A549 (cell line): ENCODE measurements at regions not wholly inside any gene's neighbourhood (a gene's known extent, or its start where the extent isn't known, plus 50 kb on each side); places are given as distances from the start of the nearest gene placed in this dataset.

ENCODE experiments used
- ATAC-seq, 2 experiments: fragments of 200-7000 bp in 1 of 2; fragments of >200 bp in 1 of 2; cut with Nextera tagmentation in 1 of 2; cut with Tn5 transposase in 1 of 2; 3 replicates each; pipeline versions ENCODE4 v1.8.0 to v1.9.1; 2018 to 2020; ENCODE audit warnings: mild to moderate bottlenecking in 1 of 2, moderate library complexity in 1 of 2
- CTCF ChIA-PET: fragments of 300-600 bp; sonication (Branson Sonifier 250); formaldehyde crosslinking; extraction: SDS; loops from one replicate; lab custom pipeline; 2021; ENCODE audit warnings: antibody characterized with exemption, inconsistent platforms; lab: Yijun Ruan, JAX
- POLR2A ChIA-PET: fragments of 350-600 bp; formaldehyde crosslinking; extraction: SDS; loops from one replicate; lab custom pipeline; 2021; ENCODE audit warnings: antibody characterized with exemption, inconsistent platforms; lab: Yijun Ruan, JAX
- DNase-seq, 2 experiments: peaks; one replicate each; pipeline versions ENCODE4 v3.0.0 to v3.0.0-alpha.2; 2011 to 2016; ENCODE audit warnings: low read depth in 1 of 2, low spot score in 1 of 2
- FAIRE-seq: peaks from 2 replicates; lab custom pipeline; 2011; peaks lifted over from hg19 to GRCh38; lab: Jason Lieb, UNC
- H3K27ac ChIP-seq, 2 experiments: fragments of >200 bp; sonication (Bioruptor Twin); formaldehyde crosslinking; 3 replicates each; pipeline ENCODE4 v1.5.1; 2016 to 2017
- H3K4me1 ChIP-seq: fragments of >200 bp; sonication (Bioruptor Twin); formaldehyde crosslinking; 3 replicates; pipeline ENCODE4 v1.6.1; 2016
- H3K4me2 ChIP-seq: fragments of >200 bp; sonication (Bioruptor Twin); formaldehyde crosslinking; 3 replicates; pipeline ENCODE4 v1.6.1; 2016
- H3K4me3 ChIP-seq: fragments of >200 bp; sonication (Bioruptor Twin); formaldehyde crosslinking; 3 replicates; pipeline ENCODE4 v1.5.1; 2016
- H3K9me3 ChIP-seq: fragments of >200 bp; sonication (Bioruptor Twin); formaldehyde crosslinking; 3 replicates; pipeline ENCODE4 v1.6.1; 2016
- BHLHE40 ChIP-seq: IDR thresholded peaks from 2 replicates; pipeline ENCODE4 v1.6.1; 2012; ENCODE audit warnings: low read depth, low read length, inconsistent platforms
- CBX2 ChIP-seq: fragments of 200-600 bp; sonication (generic); IDR thresholded peaks from 2 replicates; pipeline ENCODE4 v1.6.1; 2016; ENCODE audit warnings: low read depth, mild to moderate bottlenecking, borderline replicate concordance
- CBX8 ChIP-seq: fragments of 200-600 bp; sonication (generic); IDR thresholded peaks from 2 replicates; pipeline ENCODE4 v1.6.1; 2016
- E2F6 ChIP-seq: IDR thresholded peaks from 2 replicates; pipeline ENCODE4 v1.6.1; 2012; ENCODE audit warnings: low read depth, borderline replicate concordance
- FOXS1 ChIP-seq: fragments of 250-450 bp; sonication (Bioruptor Pico); IDR thresholded peaks from 2 replicates; pipeline ENCODE4 v1.5.0; 2020; ENCODE audit warnings: mild to moderate bottlenecking, moderate library complexity
- HDAC2 ChIP-seq: fragments of 200-600 bp; sonication (generic); IDR thresholded peaks from 2 replicates; pipeline ENCODE4 v1.6.1; 2016
- HMGXB4 ChIP-seq: fragments of 250-450 bp; sonication (Bioruptor Pico); IDR thresholded peaks from 2 replicates; pipeline ENCODE4 v1.5.0; 2021; ENCODE audit warnings: mild to moderate bottlenecking, moderate library complexity, borderline replicate concordance
- HOXA7 ChIP-seq: fragments of 250-450 bp; sonication (Bioruptor Pico); IDR thresholded peaks from 2 replicates; pipeline ENCODE4 v1.5.0; 2020; ENCODE audit warnings: mild to moderate bottlenecking, moderate library complexity
- HOXB13 ChIP-seq: fragments of 250-450 bp; sonication (Bioruptor Pico); IDR thresholded peaks from 2 replicates; pipeline ENCODE4 v1.5.0; 2020; ENCODE audit warnings: low read depth, mild to moderate bottlenecking, moderate library complexity
- JUN ChIP-seq, 2 experiments: fragments of >200 bp; sonication (Bioruptor Twin); formaldehyde crosslinking; IDR thresholded peaks; 2 replicates in 1 of 2; 3 replicates in 1 of 2; pipeline ENCODE4 v1.6.1; 2016 to 2017
- JUNB ChIP-seq: fragments of >200 bp; sonication (Bioruptor Twin); formaldehyde crosslinking; IDR thresholded peaks from 2 replicates; pipeline ENCODE4 v1.6.1; 2016
- KDM1A ChIP-seq: fragments of 200-600 bp; sonication (generic); IDR thresholded peaks from 2 replicates; pipeline ENCODE4 v1.6.1; 2016; ENCODE audit warnings: low read depth, mild to moderate bottlenecking
- MAFK ChIP-seq: fragments of 450-650 bp; IDR thresholded peaks from 2 replicates; pipeline ENCODE4 v1.6.1; 2014; ENCODE audit not compliant: partially characterized antibody
- MAX ChIP-seq: IDR thresholded peaks from 2 replicates; pipeline ENCODE4 v1.6.1; 2012
- MYC ChIP-seq: IDR thresholded peaks from 2 replicates; pipeline ENCODE4 v1.6.1; 2012; ENCODE audit warnings: mild to moderate bottlenecking, inconsistent platforms, low read length, improper control_type of control experiment, borderline replicate concordance
- NR3C1 ChIP-seq: fragments of >200 bp; sonication (Bioruptor Twin); formaldehyde crosslinking; IDR thresholded peaks from 3 replicates; pipeline ENCODE4 v1.6.1; 2017
- POLR2A ChIP-seq: IDR thresholded peaks from 2 replicates; pipeline ENCODE4 v1.6.1; 2012; ENCODE audit warnings: mild to moderate bottlenecking, low read length
- RNF2 ChIP-seq: fragments of 200-600 bp; sonication (generic); IDR thresholded peaks from 2 replicates; pipeline ENCODE4 v1.6.1; 2016; ENCODE audit warnings: low read depth, mild to moderate bottlenecking, antibody characterized with exemption, moderate library complexity, borderline replicate concordance
- SMC3 ChIP-seq: fragments of >200 bp; sonication (Bioruptor Twin); formaldehyde crosslinking; IDR thresholded peaks from 3 replicates; pipeline ENCODE4 v1.6.1; 2018; ENCODE audit warnings: inconsistent platforms
- SREBF2 ChIP-seq: fragments of 450-650 bp; IDR thresholded peaks from 2 replicates; pipeline ENCODE4 v1.6.1; 2014; ENCODE audit warnings: mild to moderate bottlenecking, moderate library complexity
- TFCP2L1 ChIP-seq: fragments of 250-450 bp; sonication (Bioruptor Pico); IDR thresholded peaks from 2 replicates; pipeline ENCODE4 v1.5.0; 2021; ENCODE audit warnings: mild to moderate bottlenecking
- ZSCAN20 ChIP-seq: fragments of 250-450 bp; sonication (Bioruptor Pico); IDR thresholded peaks from 2 replicates; pipeline ENCODE4 v1.8.0; 2022; ENCODE audit warnings: mild to moderate bottlenecking, moderate library complexity
- WGBS: methylation state at CpG from one replicate; pipeline ENCODE4 v1.1.6; 2017; ENCODE audit errors: missing lambda C conversion rate; 5-methylcytosine and 5-hydroxymethylcytosine counted together

GRCh38 chr6:40288919-40289318, 298.2 kb downstream of the LRFN2 start:
- POLR2A ChIA-PET: no interaction called here
- H3K4me2 ChIP-seq: no peak overlapping the region
- DNase-seq (no peak), ATAC-seq (no peak), FAIRE-seq (no peak)
- H3K4me3 ChIP-seq: no peak overlapping the region
- no peaks in the 10 kb centered on the region for H3K9me3 ChIP-seq
- no peak overlapping the region for H3K27ac ChIP-seq
- H3K4me1 ChIP-seq: no peaks in the 10 kb centered on the region
- CTCF ChIA-PET: no interaction called here
- TF ChIP-seq FOXS1 (no peak), TFCP2L1 (no peak), MAX (no peak), CBX2 (no peak), HDAC2 (no peak), HMGXB4 (CRISPR knock-in tag) (no peak), CBX8 (no peak), MYC (no peak), POLR2A (no peak), E2F6 (no peak), SMC3 (no peak), BHLHE40 (no peak), JUN (IDR thresholded peaks at IDR 0.05) (no peak)
- WGBS: 25% methylated on average over 2 of the region's 2 CpGs

GRCh38 chr6:40287296-40287850, 299.8 kb downstream of the LRFN2 start:
- TF ChIP-seq ZSCAN20 (CRISPR knock-in tag) (no peak), SREBF2 (no peak)
- Histone ChIP-seq H3K27ac (no peak overlapping the region), H3K9me3 (no peaks in the 10 kb centered on the region), H3K4me3 (no peak overlapping the region), H3K4me2 (no peak overlapping the region), H3K4me1 (no peaks in the 10 kb centered on the region)
- no peak for FAIRE-seq
- no peak for DNase-seq
- POLR2A ChIA-PET: no interaction called here
- WGBS: 0% methylated on average over 5 of the region's 5 CpGs
- ATAC-seq: no peak
- CTCF ChIA-PET: no interaction called here

GRCh38 chr6:40286721-40287120, 300.4 kb downstream of the LRFN2 start:
- no peaks in the 10 kb centered on the region for H3K9me3 ChIP-seq
- ChIA-PET POLR2A (no interaction called here), CTCF (interaction anchor here (0.6 kb wide), 1 partner anchor 41 kb away, joined by 3 read pairs; no protein-coding TSS in a partner anchor)
- H3K4me2 ChIP-seq: no peak overlapping the region
- TF ChIP-seq SREBF2: no peak
- no peak for TF ChIP-seq HOXB13
- TF ChIP-seq ZSCAN20 (CRISPR knock-in tag): no peak
- no peak for TF ChIP-seq JUNB
- TF ChIP-seq TFCP2L1: no peak
- no peak for TF ChIP-seq MAFK
- TF ChIP-seq BHLHE40: no peak
- TF ChIP-seq E2F6: no peak
- TF ChIP-seq KDM1A: no peak
- no peak for TF ChIP-seq NR3C1
- TF ChIP-seq HOXA7 (CRISPR knock-in tag): no peak
- TF ChIP-seq RNF2: no peak
- FAIRE-seq (no peak), DNase-seq (no peak), ATAC-seq (no peak)
- no peak overlapping the region for H3K4me3 ChIP-seq
- no peaks in the 10 kb centered on the region for H3K4me1 ChIP-seq
- no peak overlapping the region for H3K27ac ChIP-seq
- 2% methylated on average over 3 of the region's 3 CpGs for WGBS
